PC-3 (cell line): ENCODE measurements at regions not wholly inside any gene's neighbourhood (a gene's known extent, or its start where the extent isn't known, plus 50 kb on each side); places are given as distances from the start of the nearest gene placed in this dataset.

Experiments used
- ATAC-seq: fragments of 200-7000 bp; cut with Tn5 transposase; 2 replicates; pipeline ENCODE4 v1.9.1; 2020; ENCODE audit warnings: mild to moderate bottlenecking, moderate library complexity
- BruUV-seq: library from RNA; stranded (reverse); fragments of 400-500 nt; replicated peaks from 2 replicates; lab custom pipeline; 2021; lab: Mats Ljungman, UMichigan
- CTCF ChIA-PET: fragments of 300-600 bp; sonication (Branson Sonifier 250); formaldehyde crosslinking; loops from one replicate; lab custom pipeline; 2022; ENCODE audit warnings: antibody characterized with exemption; lab: Charles Lee
- POLR2A ChIA-PET: fragments of 300-600 bp; sonication (Branson Sonifier 250); formaldehyde crosslinking; loops from one replicate; lab custom pipeline; 2022; ENCODE audit warnings: antibody characterized with exemption; ENCODE audit not compliant: unreplicated experiment; lab: Charles Lee
- DNase-seq: peaks from one replicate; pipeline ENCODE4 v3.0.0-alpha.2; 2015
- H2AFZ ChIP-seq: fragments of 300-600 bp; sonication (generic); 2 replicates; pipeline ENCODE4 v1.6.0; 2016; ENCODE audit warnings: antibody characterized with exemption, low read length
- H3F3A ChIP-seq: fragments of 300-600 bp; sonication (generic); one replicate; pipeline ENCODE4 v1.6.0; 2017; ENCODE audit warnings: antibody characterized with exemption, low read length, control low read depth, mild to moderate bottlenecking; ENCODE audit not compliant: unreplicated experiment
- H3K27ac ChIP-seq: fragments of 300-600 bp; sonication (generic); 2 replicates; pipeline ENCODE4 v1.5.1; 2016; ENCODE audit warnings: mild to moderate bottlenecking, low read length
- H3K27me3 ChIP-seq: fragments of 300-600 bp; sonication (generic); 2 replicates; pipeline ENCODE4 v1.6.1; 2016; ENCODE audit warnings: low read length, mixed read lengths
- H3K36me3 ChIP-seq: fragments of 300-600 bp; sonication (generic); 2 replicates; pipeline ENCODE4 v1.6.1; 2016; ENCODE audit warnings: low read depth, mixed run types, low read length, mixed read lengths
- H3K4me1 ChIP-seq: fragments of 300-600 bp; sonication (generic); 2 replicates; pipeline ENCODE4 v1.5.1; 2016; ENCODE audit warnings: low read length; ENCODE audit not compliant: insufficient read depth
- H3K4me2 ChIP-seq: fragments of 300-600 bp; sonication (generic); 2 replicates; pipeline ENCODE4 v1.6.0; 2016; ENCODE audit warnings: low read length
- H3K4me3 ChIP-seq: fragments of 300-600 bp; sonication (generic); 2 replicates; pipeline ENCODE4 v1.5.1; 2016; ENCODE audit warnings: mild to moderate bottlenecking, low read length, mixed read lengths
- H3K79me2 ChIP-seq: fragments of 300-600 bp; sonication (generic); 2 replicates; pipeline ENCODE4 v1.6.1; 2017; ENCODE audit warnings: low read length, mixed read lengths
- H3K9ac ChIP-seq: fragments of 300-600 bp; sonication (generic); 2 replicates; pipeline ENCODE4 v1.6.0; 2016; ENCODE audit warnings: mild to moderate bottlenecking, low read length
- H3K9me2 ChIP-seq: fragments of 300-600 bp; sonication (generic); replicated peaks from 2 replicates; pipeline ENCODE4 v1.6.1; 2016; ENCODE audit warnings: mixed run types, low read length, mixed read lengths
- H3K9me3 ChIP-seq: fragments of 300-600 bp; sonication (generic); 2 replicates; pipeline ENCODE4 v1.6.1; 2016; ENCODE audit warnings: low read length, mixed read lengths
- H4K20me1 ChIP-seq: fragments of 300-600 bp; sonication (generic); 2 replicates; pipeline ENCODE4 v1.6.1; 2016; ENCODE audit warnings: low read length, mixed read lengths
- EZH2 ChIP-seq: fragments of 300-600 bp; sonication (generic); IDR thresholded peaks from one replicate; pipeline ENCODE4 v1.6.1; 2017; ENCODE audit warnings: antibody characterized with exemption, mild to moderate bottlenecking, low read length; ENCODE audit not compliant: unreplicated experiment
- EZH2phosphoT487 ChIP-seq: fragments of 300-600 bp; sonication (generic); IDR thresholded peaks from 2 replicates; pipeline ENCODE4 v1.6.1; 2018; ENCODE audit warnings: mild to moderate bottlenecking, antibody characterized with exemption, low read length, borderline replicate concordance
- intact Hi-C: fragments of 100-400 bp; cut with micrococcal nuclease; formaldehyde crosslinking; loops from 2 replicates; pipeline ENCODE4 v1.9.0; 2023
- TF ChIP-seq, protein P1 (sequence below): fragments of 300-600 bp; sonication (generic); conservative IDR thresholded peaks from 2 replicates; pipeline ENCODE4 v1.5.1; 2017; ENCODE audit warnings: antibody characterized with exemption, low read depth, mild to moderate bottlenecking, low read length

- CTCF ChIA-PET = no interaction called here
- intact Hi-C loops = no loop called here
- H3K9me3 ChIP-seq = no peaks in the 10 kb centered on the region
- no peaks in the 10 kb centered on the region for H3K9me2 ChIP-seq
- no peaks in the 10 kb centered on the region for H4K20me1 ChIP-seq
- H2AFZ ChIP-seq = no peak overlapping the region
- POLR2A ChIA-PET = no interaction called here
- H3K4me2 ChIP-seq = no peak overlapping the region
- H3K36me3 ChIP-seq = no peaks in the 10 kb centered on the region
- no peak overlapping the region for H3K4me3 ChIP-seq
- no peak overlapping the region for H3K27ac ChIP-seq
- TF ChIP-seq EZH2phosphoT487 (no peak), EZH2 (no peak)
- TF ChIP-seq, protein P1, sequence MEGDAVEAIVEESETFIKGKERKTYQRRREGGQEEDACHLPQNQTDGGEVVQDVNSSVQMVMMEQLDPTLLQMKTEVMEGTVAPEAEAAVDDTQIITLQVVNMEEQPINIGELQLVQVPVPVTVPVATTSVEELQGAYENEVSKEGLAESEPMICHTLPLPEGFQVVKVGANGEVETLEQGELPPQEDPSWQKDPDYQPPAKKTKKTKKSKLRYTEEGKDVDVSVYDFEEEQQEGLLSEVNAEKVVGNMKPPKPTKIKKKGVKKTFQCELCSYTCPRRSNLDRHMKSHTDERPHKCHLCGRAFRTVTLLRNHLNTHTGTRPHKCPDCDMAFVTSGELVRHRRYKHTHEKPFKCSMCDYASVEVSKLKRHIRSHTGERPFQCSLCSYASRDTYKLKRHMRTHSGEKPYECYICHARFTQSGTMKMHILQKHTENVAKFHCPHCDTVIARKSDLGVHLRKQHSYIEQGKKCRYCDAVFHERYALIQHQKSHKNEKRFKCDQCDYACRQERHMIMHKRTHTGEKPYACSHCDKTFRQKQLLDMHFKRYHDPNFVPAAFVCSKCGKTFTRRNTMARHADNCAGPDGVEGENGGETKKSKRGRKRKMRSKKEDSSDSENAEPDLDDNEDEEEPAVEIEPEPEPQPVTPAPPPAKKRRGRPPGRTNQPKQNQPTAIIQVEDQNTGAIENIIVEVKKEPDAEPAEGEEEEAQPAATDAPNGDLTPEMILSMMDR = no peak
- no peaks in the 10 kb centered on the region for H3K4me1 ChIP-seq
- H3K27me3 ChIP-seq = no peaks in the 10 kb centered on the region
- no peaks in the 10 kb centered on the region for H3F3A ChIP-seq
- H3K9ac ChIP-seq = no peak overlapping the region
- DNase-seq (no peak), ATAC-seq (no peak)
- BruUV-seq = no TSS peak
- no peaks in the 10 kb centered on the region for H3K79me2 ChIP-seq
Measured at GRCh38 chr3:6273878-6274277, 587.0 kb upstream of the GRM7 start.

GRCh38 chr3:6281662-6282061 is 579.3 kb upstream of the GRM7 start:
- intact Hi-C loops = no loop called here
- Histone ChIP-seq H3K9me2 (no peaks in the 10 kb centered on the region), H3F3A (no peaks in the 10 kb centered on the region), H3K4me2 (no peak overlapping the region), H3K4me3 (no peak overlapping the region), H4K20me1 (no peaks in the 10 kb centered on the region), H3K27me3 (no peaks in the 10 kb centered on the region), H3K36me3 (no peaks in the 10 kb centered on the region), H3K9ac (no peak overlapping the region), H3K9me3 (peaks cover 8% of the 10 kb centered on the region; the same call in 1 of the 2 replicates), H3K79me2 (no peaks in the 10 kb centered on the region), H3K27ac (no peak overlapping the region), H2AFZ (no peak overlapping the region), H3K4me1 (no peaks in the 10 kb centered on the region)
- ChIA-PET POLR2A (no interaction called here), CTCF (no interaction called here)
- DNase-seq (no peak), ATAC-seq (no peak)
- no TSS peak for BruUV-seq
- TF ChIP-seq EZH2phosphoT487 (no peak), EZH2 (no peak)
- TF ChIP-seq, protein P1 = no peak

DNA sequence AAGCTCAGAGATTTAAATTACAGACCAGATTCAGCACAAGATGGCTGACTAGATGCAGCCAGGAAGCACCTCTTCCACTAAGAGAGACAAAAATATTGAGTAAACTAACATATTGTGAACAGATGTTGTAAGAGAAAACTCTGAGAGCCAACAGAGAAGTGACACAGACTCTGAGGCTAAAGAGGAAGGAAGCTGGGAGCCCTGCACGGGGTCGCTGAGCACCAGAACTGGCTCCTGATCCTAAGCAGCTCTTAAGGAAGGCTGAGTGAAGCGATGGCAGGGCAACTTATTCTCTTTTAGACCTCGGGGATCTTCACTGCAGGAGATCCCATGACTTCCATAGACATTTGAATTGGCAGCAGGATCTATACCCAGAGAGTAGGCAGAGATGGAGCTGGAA is 578.0 kb upstream of the GRM7 start:
- H3K4me3 ChIP-seq = no peak overlapping the region
- H3K9ac ChIP-seq = no peak overlapping the region
- no peaks in the 10 kb centered on the region for H3F3A ChIP-seq
- BruUV-seq = no TSS peak
- H3K36me3 ChIP-seq = no peaks in the 10 kb centered on the region
- no peaks in the 10 kb centered on the region for H3K79me2 ChIP-seq
- H2AFZ ChIP-seq = no peak overlapping the region
- no peak overlapping the region for H3K4me2 ChIP-seq
- ATAC-seq = no peak
- no peaks in the 10 kb centered on the region for H3K27me3 ChIP-seq
- H4K20me1 ChIP-seq = no peaks in the 10 kb centered on the region
- peaks cover 17% of the 10 kb centered on the region for H3K9me3 ChIP-seq
- ChIA-PET CTCF (no interaction called here), POLR2A (no interaction called here)
- no peak for DNase-seq
- intact Hi-C loops = no loop called here
- H3K9me2 ChIP-seq = no peaks in the 10 kb centered on the region
- no peak overlapping the region for H3K27ac ChIP-seq
- no peaks in the 10 kb centered on the region for H3K4me1 ChIP-seq
- TF ChIP-seq EZH2phosphoT487 = no peak
- no peak for TF ChIP-seq EZH2
- TF ChIP-seq, protein P1 = no peak
